GM18508 (cell line): ENCODE measurements at regions not wholly inside any gene's neighbourhood (a gene's known extent, or its start where the extent isn't known, plus 50 kb on each side); places are given as distances from the start of the nearest gene placed in this dataset.
"Not testable (repeated sequence)": the region's sequence is repeated elsewhere in the genome, so short reads cannot be mapped to it uniquely, and the experiment has no call there.

ENCODE experiments used
- ATAC-seq: cut with Tn5 transposase; IDR thresholded peaks from one replicate; pipeline ENCODE4 v1.9.1; 2021; ENCODE audit warnings: moderate number of reproducible peaks; ENCODE audit not compliant: insufficient read depth, unreplicated experiment

DNA sequence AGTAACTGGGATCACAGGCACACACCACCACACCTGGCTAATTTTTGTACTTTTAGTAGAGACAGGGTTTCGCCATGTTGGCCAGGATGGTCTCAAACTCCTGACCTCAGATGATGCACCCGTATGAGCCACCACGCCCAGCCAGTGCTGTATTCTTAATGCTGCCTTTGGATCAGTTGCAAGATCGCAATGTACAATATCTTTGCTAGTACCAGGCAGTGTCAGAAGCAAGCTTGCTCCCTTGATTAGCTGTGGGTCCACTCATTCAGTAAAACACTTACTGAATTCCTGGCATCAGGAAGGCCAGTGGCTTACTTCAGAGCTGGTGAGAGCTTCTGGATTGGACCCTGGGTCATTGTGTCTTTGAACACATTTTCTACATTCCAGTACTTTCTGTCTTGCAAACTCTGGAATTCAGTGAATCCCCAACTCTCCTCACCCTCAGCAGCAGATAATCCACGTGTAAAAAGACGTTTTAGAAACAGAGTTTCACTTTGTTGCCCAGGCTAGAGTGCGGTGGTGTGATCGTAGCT is 1183.7 kb downstream of the AACS start:
- no peak for ATAC-seq

DNA sequence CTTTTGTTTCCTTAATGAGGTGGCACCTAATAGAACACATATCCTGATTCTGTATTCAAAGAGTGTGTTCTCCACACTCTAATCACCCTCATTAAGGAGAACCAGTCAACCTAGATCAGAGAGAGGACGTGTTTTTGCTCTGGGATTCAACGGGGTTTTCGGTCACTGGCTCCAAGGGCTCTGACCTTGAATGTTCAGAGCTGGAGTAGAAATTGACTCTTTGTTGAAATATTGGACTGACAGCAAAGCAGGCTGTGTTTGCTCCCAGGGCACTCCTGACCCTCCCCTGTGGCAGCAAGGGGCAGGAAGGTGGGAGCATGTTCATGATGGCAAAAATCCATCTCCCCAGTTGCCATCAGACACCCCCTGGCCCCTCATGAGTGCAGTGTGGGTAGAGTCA is 1193.0 kb downstream of the AACS start:
- no peak for ATAC-seq

DNA sequence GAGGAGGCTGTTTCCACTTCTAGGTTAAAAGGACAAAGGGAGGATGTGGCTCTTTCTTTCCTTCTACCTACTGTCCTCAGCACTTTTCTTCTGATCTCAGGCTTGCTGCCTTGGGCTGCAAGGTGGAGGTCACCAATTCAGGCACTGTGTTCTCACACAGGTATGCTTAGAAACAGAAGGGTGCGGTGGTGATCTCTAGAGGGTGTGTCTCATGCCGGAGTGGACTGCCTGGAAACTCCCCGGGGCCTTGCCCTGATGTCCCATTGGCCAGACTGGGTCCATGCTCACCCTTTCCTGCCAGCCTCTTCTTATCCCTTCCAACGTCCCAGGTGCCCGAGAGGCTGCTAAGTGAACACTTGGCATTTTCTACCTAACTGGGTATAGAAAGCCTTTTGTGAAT is 1197.6 kb downstream of the AACS start:
- no peak for ATAC-seq

DNA sequence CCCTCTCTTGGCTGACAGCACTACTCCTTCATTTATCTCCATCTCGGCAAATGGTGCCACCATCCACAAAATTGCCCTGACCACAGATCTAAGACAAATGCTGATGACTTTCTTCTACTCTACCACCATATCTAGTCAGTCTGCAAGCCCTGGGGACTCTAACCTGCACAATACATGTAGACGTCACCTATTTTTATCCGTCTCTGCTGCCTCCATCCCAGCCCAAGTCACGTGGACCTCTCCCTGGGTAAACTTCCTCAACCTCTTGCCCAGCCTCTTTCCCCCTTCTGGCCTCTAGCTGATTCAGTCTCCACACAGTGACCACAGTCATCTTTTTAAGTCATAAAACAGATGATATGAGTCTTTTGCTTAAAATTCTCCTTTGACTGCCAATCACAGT is 1203.0 kb downstream of the AACS start:
- no peak for ATAC-seq

DNA sequence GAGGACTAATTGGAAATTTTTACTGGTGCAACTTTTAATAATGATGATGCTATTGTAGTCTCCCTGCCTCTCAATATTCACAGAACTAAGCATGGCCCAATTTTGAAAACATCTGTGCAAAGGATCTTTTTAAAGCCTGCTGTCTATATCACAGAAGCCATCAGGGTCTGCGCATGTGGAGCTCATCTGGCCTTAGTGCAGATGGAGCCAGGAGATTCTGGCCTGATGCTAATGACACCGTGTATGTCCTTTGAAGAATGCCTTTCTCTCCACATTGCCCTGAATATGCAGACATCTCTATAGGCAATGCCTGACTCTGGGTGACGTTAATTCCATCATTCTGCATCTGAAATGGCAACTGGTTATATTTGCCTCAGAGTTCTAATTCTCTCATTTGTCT is 1205.9 kb downstream of the AACS start:
- no peak for ATAC-seq

DNA sequence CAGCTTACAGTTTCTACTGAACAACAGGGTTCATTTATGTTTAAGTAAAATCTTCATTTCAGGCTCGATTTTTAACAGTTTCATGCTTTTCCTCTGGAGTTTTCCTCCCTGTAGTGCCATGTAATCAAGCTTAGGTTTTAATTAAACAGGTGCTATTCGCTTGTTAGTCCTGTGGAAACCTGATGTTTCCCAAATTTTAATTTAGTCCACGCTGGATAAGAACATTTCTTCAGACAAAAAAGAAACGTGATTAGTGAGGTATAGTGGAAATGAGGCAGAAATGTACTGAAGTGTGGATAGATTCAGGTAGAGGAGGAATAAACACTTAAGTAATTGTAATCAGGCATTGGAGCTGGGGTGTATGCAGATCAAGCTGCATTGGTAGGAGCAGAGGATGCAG is 1217.5 kb downstream of the AACS start:
- ATAC-seq: no peak

DNA sequence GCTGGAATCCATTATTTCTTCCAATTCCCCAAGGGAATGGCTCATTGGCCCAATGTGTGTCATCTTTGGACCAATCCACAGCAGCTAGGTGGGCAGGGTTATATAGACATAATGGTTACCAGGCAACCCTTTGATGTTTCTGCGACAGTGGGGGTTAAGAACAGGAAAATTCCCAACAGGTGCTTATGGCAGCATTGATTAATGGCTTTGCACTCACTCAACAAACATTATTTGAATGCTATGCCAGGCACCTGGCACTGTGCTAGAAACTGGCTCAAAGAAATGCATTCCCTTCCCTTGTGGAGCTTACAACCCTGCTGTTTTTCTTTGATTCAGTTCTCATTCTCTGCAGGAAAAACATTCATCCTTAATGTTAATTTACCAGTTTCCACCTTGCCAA is 1221.0 kb downstream of the AACS start:
- ATAC-seq: no peak

DNA sequence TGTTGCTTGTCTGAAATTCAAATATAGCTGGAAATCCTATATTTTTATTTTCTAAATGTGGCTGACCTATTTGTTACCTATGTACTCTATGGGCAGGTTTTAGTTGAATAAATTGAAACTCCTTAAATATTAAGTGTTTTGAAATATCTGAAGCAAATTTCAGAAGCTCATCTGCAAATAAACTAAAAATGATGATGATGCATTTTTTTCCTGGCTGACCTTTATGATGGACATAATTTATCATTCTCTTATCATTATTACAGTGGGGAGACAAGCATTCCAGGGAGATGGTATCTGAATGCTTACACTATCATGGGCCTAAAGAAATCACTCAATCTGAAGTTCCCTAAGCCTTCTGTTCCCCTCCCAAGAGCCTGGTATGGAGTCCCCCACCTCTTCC is 1225.2 kb downstream of the AACS start:
- ATAC-seq: no peak

DNA sequence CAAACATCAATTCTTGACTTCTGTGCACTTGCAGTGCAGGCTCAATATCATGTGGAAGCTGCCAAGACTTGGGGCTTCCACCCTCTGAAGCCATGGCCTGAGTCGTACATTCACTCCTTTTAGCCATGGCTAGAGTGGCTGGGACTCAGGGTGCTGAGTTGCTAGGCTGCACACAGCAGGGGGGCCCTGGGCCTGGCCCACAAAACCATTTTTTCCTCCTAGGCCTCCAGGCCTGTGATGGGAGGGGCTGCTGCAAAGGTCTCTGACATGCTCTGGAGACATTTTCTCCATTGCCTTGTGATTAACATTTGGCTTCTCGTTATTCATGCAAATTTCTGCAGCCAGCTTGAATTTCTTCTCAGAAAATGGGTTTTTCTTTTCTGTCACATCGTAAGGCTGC is 1226.8 kb downstream of the AACS start:
- not testable (repeated sequence) for ATAC-seq

DNA sequence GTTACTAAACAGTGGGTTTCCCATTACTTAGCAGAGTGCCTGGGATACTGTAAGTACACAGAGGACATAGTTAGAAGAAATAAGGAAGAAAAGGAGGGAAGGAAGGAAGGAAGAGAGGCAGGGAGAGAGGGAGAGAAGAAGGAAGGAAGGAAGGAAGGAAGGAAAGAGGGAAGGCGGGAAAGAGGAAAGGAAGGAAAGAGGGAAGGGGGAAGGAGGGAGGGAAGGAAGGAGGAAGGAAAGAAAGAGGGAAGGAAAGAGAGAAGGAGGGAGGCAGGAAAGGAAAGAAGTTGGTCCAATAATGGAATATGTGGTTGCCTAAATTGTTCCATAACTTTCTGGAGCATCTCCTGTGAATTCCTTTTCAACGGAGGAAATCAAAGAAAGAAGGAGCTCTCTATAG is 1230.4 kb downstream of the AACS start:
- no peak for ATAC-seq

DNA sequence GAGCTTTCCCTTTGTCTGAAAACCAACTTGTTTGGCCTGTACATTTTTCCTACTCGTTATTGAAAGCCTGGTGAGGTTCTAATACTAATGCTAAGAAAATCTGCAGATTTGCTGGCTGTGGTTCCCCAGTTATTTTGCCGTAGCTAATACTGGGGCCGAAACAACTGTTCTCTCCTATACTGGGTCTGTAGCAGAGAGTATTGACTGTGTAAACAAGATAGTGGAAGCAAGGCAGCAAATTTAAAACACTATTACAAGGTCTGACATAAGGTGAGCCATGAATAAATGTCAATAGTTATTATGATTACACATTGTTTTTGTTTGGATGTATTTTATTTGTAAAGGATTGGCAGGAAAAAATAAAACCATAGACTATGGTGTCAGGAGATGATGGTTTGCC is 1244.0 kb downstream of the AACS start:
- ATAC-seq: no peak

DNA sequence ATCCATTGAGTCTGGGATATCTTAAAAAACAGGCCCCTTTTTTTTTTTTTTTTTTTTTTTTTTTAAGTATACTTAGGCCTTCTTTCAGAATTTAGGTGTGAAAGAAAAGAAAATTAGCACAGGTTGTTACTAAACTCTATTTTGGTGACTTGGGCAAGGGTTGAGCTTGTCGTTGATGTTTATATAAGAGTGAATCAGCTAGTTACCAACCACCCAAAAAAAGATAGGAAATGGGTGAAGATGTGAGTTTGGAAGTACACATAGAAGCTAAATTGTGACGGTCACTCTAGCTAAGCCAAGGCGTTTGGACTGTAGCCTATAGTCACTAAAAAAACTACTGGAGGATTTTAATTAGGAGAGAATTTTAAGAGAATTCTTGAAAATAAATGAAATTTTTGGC is 1247.2 kb downstream of the AACS start:
- no peak for ATAC-seq

DNA sequence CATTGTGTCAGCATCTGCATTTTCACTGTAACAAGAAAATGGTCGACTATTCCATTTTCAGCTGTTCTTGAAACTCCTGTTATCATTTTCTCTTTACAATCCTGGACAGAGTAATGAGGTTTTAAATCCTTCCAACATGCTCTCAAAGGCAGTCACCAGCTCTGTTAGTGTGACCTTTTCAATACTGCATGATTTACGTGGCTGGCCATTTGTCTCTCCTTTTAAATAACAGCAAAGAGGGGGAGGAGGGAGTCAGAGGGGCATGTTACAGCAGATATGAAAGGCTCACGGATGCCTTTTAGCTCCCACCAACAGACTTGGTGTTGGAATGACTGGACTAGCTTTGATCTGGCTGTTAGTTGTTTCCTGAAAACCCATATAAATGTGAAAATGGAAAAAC is 1251.2 kb downstream of the AACS start:
- no peak for ATAC-seq

DNA sequence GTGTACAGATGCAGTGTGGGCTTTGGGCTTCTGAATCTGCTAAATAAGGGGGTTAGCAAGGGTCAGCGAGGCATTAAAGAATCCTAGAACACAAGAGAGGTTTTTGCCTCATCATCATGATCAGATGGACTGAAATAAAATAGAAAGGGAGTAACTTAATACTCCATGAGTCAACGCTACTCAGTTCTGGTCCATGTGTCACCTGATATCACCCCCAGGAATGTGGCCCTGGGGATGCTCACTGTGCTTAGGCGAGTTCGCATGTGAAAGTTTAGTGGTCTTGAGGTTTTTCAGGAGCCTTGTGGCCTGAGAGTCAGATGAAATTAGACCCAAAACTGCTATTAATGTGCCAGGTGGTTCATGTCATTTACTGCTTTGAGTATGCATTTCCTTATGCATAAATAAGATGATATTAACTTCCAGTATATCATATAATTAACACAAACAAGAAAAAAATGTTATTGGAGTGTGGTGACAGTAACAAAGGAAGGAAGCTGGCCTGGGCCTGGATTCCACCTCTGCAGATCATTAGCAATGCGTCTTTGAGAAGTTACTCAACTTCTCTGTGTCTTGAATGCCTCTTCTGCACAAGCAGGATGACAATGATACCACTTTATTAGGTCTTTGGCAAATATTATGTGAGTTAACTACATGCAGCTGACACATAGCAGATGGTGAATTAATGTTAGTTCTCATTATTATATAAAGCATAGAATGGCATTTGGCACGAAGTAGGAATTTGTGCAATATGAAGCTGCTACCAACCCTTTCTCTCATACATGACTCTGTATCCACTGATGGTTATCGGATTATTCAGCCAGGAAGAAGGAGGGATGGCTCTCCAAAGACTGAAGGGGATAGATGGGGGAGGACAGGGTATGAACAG is 1272.6 kb downstream of the AACS start:
- ATAC-seq: no peak

DNA sequence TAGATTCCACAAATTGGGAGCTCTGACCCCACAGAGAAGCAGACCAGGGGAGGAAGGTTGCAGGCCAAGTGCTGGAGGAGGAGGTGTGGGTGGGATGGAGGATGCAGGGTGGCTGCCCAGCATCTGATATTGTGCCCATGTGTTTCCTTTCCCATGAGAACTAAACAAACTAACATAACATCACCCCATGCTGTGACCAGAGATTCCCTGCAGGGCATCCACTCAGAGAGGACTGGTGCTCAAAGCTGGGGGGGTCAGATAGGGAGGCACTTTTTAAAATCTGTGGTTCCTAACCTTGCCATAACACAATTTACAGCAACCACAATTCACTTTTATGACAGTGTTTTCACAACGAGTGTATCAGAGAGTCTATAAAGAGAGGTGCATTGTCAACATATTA is 1277.6 kb downstream of the AACS start:
- ATAC-seq: no peak

DNA sequence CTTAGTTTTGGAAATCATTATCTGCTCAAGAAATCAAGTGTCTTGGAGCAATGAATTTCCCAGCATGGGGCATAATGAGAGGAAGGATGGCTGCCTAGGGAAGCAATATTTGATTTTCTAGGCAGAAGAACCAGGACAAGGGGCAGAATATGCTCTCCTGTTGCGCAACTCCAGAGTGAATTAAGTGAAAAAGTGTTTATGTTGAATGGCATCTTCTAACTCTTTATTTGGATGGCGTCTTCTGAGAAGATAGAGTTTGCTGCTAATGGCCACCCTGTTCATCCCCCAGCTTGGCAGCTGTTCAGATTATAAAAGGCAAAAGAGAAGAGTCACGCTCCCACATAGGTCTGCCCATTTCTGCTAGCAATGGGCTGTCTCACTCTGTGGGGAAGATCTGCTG is 1278.1 kb downstream of the AACS start:
- no peak for ATAC-seq

DNA sequence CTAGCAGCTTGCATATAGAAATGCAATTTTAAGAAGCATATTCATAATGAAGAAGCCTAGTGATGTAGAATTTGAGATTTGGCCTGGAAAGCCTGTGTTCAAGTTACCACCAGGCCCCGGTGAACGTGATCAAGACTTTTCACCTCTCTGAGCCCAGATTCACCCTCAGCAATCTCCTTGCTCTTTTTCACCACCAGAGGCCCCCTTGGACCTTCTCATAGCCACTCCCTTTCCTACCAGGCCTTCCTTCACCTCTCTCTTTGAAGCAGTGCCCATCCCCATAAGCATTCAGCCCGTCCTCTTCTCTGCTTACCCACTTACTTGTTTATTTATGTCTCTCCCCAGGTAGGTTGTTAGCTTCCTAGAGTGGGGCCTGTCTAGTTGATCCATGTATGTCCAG is 1280.9 kb downstream of the AACS start:
- ATAC-seq: no peak

DNA sequence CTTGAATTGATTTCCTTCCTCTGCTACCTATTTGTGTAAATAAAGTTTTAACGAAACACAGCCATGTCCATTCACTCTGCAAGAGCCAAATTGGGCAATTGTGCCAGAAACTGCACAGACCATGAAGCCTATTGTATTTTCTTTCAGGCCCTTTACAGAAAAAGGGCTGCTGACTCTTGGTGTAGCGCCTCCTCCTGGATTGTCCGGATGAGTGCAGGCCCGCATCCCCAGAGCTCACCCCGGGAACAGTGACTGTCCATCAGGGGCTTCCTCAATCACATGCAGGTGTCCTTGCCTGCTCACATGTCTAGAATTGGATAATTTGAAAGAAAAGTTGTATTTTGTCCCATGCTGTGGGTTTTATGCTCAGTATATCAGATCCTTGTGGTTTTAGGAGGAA is 1282.2 kb downstream of the AACS start:
- no peak for ATAC-seq

DNA sequence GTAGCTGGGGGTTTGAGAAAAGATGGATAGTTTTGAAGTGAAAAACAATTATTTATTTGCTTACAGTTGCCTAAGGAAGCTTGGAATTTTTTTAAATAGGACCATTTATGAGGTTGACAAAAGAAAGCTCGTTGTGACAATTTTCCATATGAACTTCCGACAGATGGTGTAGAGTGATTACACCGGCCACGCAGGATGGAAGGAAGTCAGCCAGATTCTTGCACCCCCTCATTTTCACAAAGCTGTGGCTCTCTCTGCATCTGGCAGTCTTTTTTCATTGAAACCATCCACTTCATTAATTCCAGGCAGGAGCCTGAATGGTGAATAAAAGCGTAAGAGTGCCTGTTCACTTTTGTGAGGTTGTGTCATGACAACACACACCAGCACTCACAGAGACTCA is 1284.1 kb downstream of the AACS start:
- ATAC-seq: no peak

DNA sequence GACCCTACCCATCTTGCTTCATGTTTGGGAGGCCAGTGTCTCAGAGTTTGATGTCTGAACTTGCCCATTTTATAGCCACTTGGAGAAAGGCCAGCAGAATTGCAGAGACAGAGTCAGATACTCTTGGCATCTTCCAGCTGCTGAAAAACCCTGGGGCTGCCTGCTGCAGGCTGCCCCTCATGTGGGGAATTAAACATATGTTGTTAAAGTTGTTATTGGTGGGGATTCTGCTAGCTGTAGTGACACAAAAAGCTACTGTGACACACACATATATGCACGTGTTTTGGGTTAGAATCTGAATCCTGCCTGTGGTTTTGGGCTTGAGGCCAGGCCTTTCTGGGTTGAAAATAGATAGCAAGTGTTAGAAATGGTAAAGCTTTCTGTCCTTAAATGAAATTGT is 1288.4 kb downstream of the AACS start:
- ATAC-seq: no peak

DNA sequence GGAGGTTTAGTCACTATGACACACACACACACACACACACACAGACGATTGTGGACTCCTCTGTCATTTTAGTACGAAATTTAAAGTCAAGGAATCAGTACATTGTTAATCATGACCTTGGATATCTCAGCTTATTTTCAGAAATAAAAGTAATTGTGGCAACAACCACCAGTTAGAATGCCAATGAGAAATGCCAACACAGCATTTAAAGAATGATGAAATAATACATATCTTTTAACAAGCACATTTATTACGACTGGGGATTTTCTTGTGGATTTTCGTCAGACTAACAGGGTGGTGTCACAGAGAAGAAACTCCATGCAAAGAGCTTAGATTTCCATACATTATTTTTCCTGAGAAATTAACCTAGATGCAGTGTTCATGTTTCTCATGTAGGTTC is 1289.4 kb downstream of the AACS start:
- no peak for ATAC-seq

DNA sequence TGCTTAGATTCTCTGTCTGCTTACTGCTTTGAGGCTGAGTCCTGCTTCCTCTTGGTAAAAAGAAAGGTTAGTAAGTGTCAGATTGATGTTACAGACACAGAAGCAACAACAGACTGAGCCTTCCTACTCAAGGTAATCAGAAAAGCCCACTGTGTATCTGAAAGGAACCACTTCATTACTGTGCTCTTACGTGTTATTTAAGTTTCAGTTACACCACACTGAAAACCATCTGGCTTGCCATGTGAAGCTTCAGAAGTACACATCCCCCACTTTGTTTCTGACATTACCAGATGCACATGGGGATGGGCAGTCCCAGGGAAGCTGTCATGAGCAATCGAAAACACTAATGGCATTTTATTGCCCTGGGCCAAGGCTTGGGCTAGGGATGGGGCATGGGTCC is 1290.1 kb downstream of the AACS start:
- no peak for ATAC-seq
